SK-N-SH (cell line): ENCODE measurements at regions not wholly inside any gene's neighbourhood (a gene's known extent, or its start where the extent isn't known, plus 50 kb on each side); places are given as distances from the start of the nearest gene placed in this dataset.

Experiments
- CTCF ChIA-PET: fragments of 300-600, 350-600 bp; formaldehyde crosslinking; extraction: SDS; loops from one replicate; lab custom pipeline; 2021; lab: Yijun Ruan, JAX
- POLR2A ChIA-PET: fragments of 350-600 bp; sonication (Branson Sonifier 250); formaldehyde crosslinking; extraction: SDS; loops from one replicate; lab custom pipeline; 2020; ENCODE audit warnings: antibody characterized with exemption, inconsistent platforms; lab: Yijun Ruan, JAX
- DNase-seq: peaks from one replicate; pipeline ENCODE4 v3.0.0; 2012
- H2AFZ ChIP-seq: fragments of 200-600 bp; sonication (generic); 2 replicates; pipeline ENCODE4 v1.8.1; 2016; ENCODE audit warnings: antibody characterized with exemption, mild to moderate bottlenecking, low read depth
- H3F3A ChIP-seq: fragments of 200-600 bp; sonication (generic); replicated peaks from 2 replicates; pipeline ENCODE3; 2016; ENCODE audit warnings: antibody characterized with exemption, mild to moderate bottlenecking; ENCODE audit not compliant: insufficient read depth
- H3K27ac ChIP-seq, 2 experiments: fragments of 200-500 bp in 1 of 2; fragments of 200-600 bp in 1 of 2; sonication (Bioruptor generic) in 1 of 2; sonication (generic), shearing (Covaris generic) in 1 of 2; 2 replicates each; pipeline versions ENCODE4 v1.5.1 to v1.6.1; 2014 to 2016; ENCODE audit warnings: low read depth in 2 of 2, inconsistent platforms in 1 of 2, low read length in 1 of 2, mild to moderate bottlenecking in 1 of 2, mixed read lengths in 1 of 2
- H3K27me3 ChIP-seq: fragments of 200-600 bp; sonication (generic), shearing (Covaris generic); 2 replicates; pipeline ENCODE4 v1.6.1; 2016; ENCODE audit warnings: mixed run types; ENCODE audit not compliant: insufficient read depth
- H3K36me3 ChIP-seq, 2 experiments: fragments of 200-500 bp in 1 of 2; fragments of 200-600 bp in 1 of 2; sonication (Bioruptor generic) in 1 of 2; sonication (generic) in 1 of 2; replicated peaks in 1 of 2; 2 replicates each; pipeline versions ENCODE3 to v1.5.1; 2014 to 2016; ENCODE audit warnings: low read length in 1 of 2, mild to moderate bottlenecking in 1 of 2; ENCODE audit not compliant: insufficient read depth in 2 of 2, control insufficient read depth in 1 of 2
- H3K4me1 ChIP-seq, 2 experiments: fragments of 200-500 bp in 1 of 2; fragments of 200-600 bp in 1 of 2; sonication (Bioruptor generic) in 1 of 2; sonication (generic), shearing (Covaris generic) in 1 of 2; 2 replicates each; pipeline versions ENCODE4 v1.5.1 to v1.6.1; 2014 to 2016; ENCODE audit warnings: low read depth in 1 of 2, low read length in 1 of 2, mixed run types in 1 of 2; ENCODE audit not compliant: insufficient read depth in 2 of 2, control insufficient read depth in 1 of 2
- H3K4me2 ChIP-seq: fragments of 200-600 bp; sonication (generic), shearing (Covaris generic); 2 replicates; pipeline ENCODE4 v1.6.1; 2017; ENCODE audit warnings: mixed run types
- H3K4me3 ChIP-seq, 2 experiments: fragments of 200-500 bp in 1 of 2; fragments of 200-600 bp in 1 of 2; sonication (Bioruptor generic) in 1 of 2; sonication (generic), shearing (Covaris generic) in 1 of 2; 2 replicates each; pipeline versions ENCODE4 v1.5.1 to v1.8.1; 2014 to 2016; ENCODE audit warnings: low read depth in 2 of 2, inconsistent platforms in 1 of 2, low read length in 1 of 2, mild to moderate bottlenecking in 1 of 2, mixed read lengths in 1 of 2, moderate library complexity in 1 of 2
- H3K79me2 ChIP-seq: fragments of 200-600 bp; sonication (generic); 2 replicates; pipeline ENCODE4 v1.8.1; 2017; ENCODE audit warnings: mild to moderate bottlenecking; ENCODE audit not compliant: insufficient read depth
- H3K9ac ChIP-seq: fragments of 200-600 bp; sonication (generic); 2 replicates; pipeline ENCODE4 v1.6.1; 2017; ENCODE audit warnings: mixed run types
- H3K9me2 ChIP-seq: fragments of 200-600 bp; sonication (generic); 2 replicates; pipeline ENCODE4 v1.6.1; 2017; ENCODE audit warnings: mixed run types
- H3K9me3 ChIP-seq: fragments of 200-600 bp; sonication (generic); 2 replicates; pipeline ENCODE4 v1.6.1; 2017; ENCODE audit warnings: mixed run types, mild to moderate bottlenecking, moderate library complexity
- H4K20me1 ChIP-seq: fragments of 200-600 bp; sonication (generic); 2 replicates; pipeline ENCODE4 v1.6.1; 2017; ENCODE audit warnings: mild to moderate bottlenecking, mixed run types; ENCODE audit not compliant: insufficient read depth
- CHD2 ChIP-seq: fragments of 150-350 bp; IDR thresholded peaks from 2 replicates; pipeline ENCODE4 v1.6.1; 2018; ENCODE audit warnings: low read length; ENCODE audit not compliant: partially characterized antibody
- ELF1 ChIP-seq: IDR thresholded peaks from 2 replicates; pipeline ENCODE4 v1.4.0; 2012
- EP300 ChIP-seq, 2 experiments: IDR thresholded peaks; 2 replicates each; pipeline versions ENCODE4 v1.4.0 to v1.6.1; 2012; ENCODE audit warnings: borderline replicate concordance in 1 of 2, low read depth in 1 of 2, low read length in 1 of 2
- EZH2phosphoT487 ChIP-seq: fragments of 200-600 bp; sonication (generic); IDR thresholded peaks from 2 replicates; pipeline ENCODE4 v1.6.1; 2017; ENCODE audit warnings: low read depth, mixed run types, mild to moderate bottlenecking, antibody characterized with exemption, moderate library complexity, borderline replicate concordance
- GABPA ChIP-seq: IDR thresholded peaks from 2 replicates; pipeline ENCODE4 v1.4.0; 2012; ENCODE audit warnings: low read depth, mild to moderate bottlenecking
- GATA2 ChIP-seq: sonication (generic); formaldehyde crosslinking; IDR thresholded peaks from 2 replicates; pipeline ENCODE4 v1.5.0; 2020; ENCODE audit warnings: mild to moderate bottlenecking, missing genetic modification reagents
- MEF2A ChIP-seq: IDR thresholded peaks from 2 replicates; pipeline ENCODE4 v1.4.0; 2012; ENCODE audit warnings: low read depth, borderline replicate concordance
- MXI1 ChIP-seq: IDR thresholded peaks from 2 replicates; pipeline ENCODE4 v1.6.1; 2012; ENCODE audit warnings: mild to moderate bottlenecking, low read depth, low read length, improper control_type of control experiment
- POLR2AphosphoS5 ChIP-seq: IDR thresholded peaks from 2 replicates; pipeline ENCODE4 v1.6.1; 2012; ENCODE audit warnings: low read depth, low read length
- RFX5 ChIP-seq: IDR thresholded peaks from 2 replicates; pipeline ENCODE4 v1.6.1; 2012; ENCODE audit warnings: mild to moderate bottlenecking, improper control_type of control experiment, low read length
- RXRA ChIP-seq: IDR thresholded peaks from 2 replicates; pipeline ENCODE4 v1.4.0; 2012; ENCODE audit warnings: low read depth, mild to moderate bottlenecking, borderline replicate concordance
- SMC3 ChIP-seq: IDR thresholded peaks from 2 replicates; pipeline ENCODE4 v1.6.1; 2012; ENCODE audit warnings: low read depth, low read length, improper control_type of control experiment
- TAF1 ChIP-seq: IDR thresholded peaks from 2 replicates; pipeline ENCODE4 v1.6.1; 2012; ENCODE audit warnings: low read depth, mild to moderate bottlenecking, low read length, moderate library complexity, borderline replicate concordance
- TEAD4 ChIP-seq: IDR thresholded peaks from 2 replicates; pipeline ENCODE4 v1.4.0; 2012; ENCODE audit warnings: mild to moderate bottlenecking, borderline replicate concordance; ENCODE audit not compliant: insufficient read depth
- YY1 ChIP-seq: IDR thresholded peaks from 2 replicates; pipeline ENCODE4 v1.4.0; 2012; ENCODE audit warnings: low read depth, mild to moderate bottlenecking
- WGBS: methylation state at CpG from one replicate; pipeline ENCODE4 v1.1.6; 2017; ENCODE audit warnings: low lambda C conversion rate; 5-methylcytosine and 5-hydroxymethylcytosine counted together
- TF ChIP-seq, protein P1 (sequence below): IDR thresholded peaks from 2 replicates; pipeline ENCODE4 v1.4.0; 2012; ENCODE audit warnings: low read depth
- TF ChIP-seq, protein P2 (sequence below): fragments of 150-350 bp; IDR thresholded peaks from 2 replicates; pipeline ENCODE4 v1.6.1; 2016; ENCODE audit warnings: mild to moderate bottlenecking, low read depth, low read length
- TF ChIP-seq, protein P3 (sequence below): IDR thresholded peaks from 2 replicates; pipeline ENCODE4; 2012
- TF ChIP-seq, protein P4 (sequence below): fragments of 150-350 bp; IDR thresholded peaks from 2 replicates; pipeline ENCODE4 v1.6.1; 2017; ENCODE audit warnings: antibody characterized with exemption, low read length, low read depth, borderline replicate concordance
- TF ChIP-seq, protein P5 (sequence below): IDR thresholded peaks from 2 replicates; pipeline ENCODE4 v1.6.1; 2012; ENCODE audit warnings: mild to moderate bottlenecking, low read depth, low read length, moderate library complexity

DNA sequence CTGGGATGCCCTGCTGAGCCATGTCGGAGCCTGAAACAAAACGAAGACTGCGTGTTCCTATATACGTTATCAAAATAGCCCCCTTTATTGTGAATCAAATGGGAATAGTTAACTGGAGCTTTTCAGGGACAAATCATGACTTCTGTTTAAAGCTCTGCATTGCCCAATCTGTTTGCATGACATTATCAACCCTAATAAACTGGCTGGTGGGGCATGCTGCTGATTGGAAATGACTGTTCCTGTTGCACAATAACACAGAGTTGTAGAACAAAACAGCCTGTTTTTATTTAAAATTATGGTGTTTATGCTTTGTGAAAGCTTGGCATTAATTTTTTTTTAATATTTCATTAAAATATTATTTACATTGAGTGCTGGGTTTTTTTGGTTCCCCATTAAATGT is 215.5 kb downstream of the TMEM167A start:
- Histone ChIP-seq H3K27ac (no peak overlapping the region), H3K9me2 (no peaks in the 10 kb centered on the region), H3K27me3 (no peaks in the 10 kb centered on the region), H3K4me1 (peaks cover 0 to 2% of the 10 kb centered on the region in 2 experiments; a peak in 1 of 4 replicates), H3F3A (no peaks in the 10 kb centered on the region), H3K79me2 (no peaks in the 10 kb centered on the region), H3K4me3 (no peak overlapping the region), H3K4me2 (no peak overlapping the region), H4K20me1 (no peaks in the 10 kb centered on the region), H3K36me3 (no peaks in the 10 kb centered on the region), H3K9me3 (no peaks in the 10 kb centered on the region), H3K9ac (no peak overlapping the region), H2AFZ (no peak overlapping the region)
- CTCF ChIA-PET, result interaction anchor here (1.0 to 1.1 kb wide), 2 partner anchors 50 to 612 kb away, joined by 3 read pairs; no protein-coding TSS in a partner anchor
- no peak for TF ChIP-seq TEAD4
- TF ChIP-seq MXI1, result no peak
- TF ChIP-seq RFX5, result no peak
- TF ChIP-seq, protein P1, sequence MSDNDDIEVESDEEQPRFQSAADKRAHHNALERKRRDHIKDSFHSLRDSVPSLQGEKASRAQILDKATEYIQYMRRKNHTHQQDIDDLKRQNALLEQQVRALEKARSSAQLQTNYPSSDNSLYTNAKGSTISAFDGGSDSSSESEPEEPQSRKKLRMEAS, result no peak
- no peak for TF ChIP-seq POLR2AphosphoS5
- TF ChIP-seq EZH2phosphoT487, result no peak
- TF ChIP-seq SMC3, result no peak
- no peak for TF ChIP-seq GATA2
- TF ChIP-seq, protein P2, sequence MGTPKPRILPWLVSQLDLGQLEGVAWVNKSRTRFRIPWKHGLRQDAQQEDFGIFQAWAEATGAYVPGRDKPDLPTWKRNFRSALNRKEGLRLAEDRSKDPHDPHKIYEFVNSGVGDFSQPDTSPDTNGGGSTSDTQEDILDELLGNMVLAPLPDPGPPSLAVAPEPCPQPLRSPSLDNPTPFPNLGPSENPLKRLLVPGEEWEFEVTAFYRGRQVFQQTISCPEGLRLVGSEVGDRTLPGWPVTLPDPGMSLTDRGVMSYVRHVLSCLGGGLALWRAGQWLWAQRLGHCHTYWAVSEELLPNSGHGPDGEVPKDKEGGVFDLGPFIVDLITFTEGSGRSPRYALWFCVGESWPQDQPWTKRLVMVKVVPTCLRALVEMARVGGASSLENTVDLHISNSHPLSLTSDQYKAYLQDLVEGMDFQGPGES, result no peak
- no peak for TF ChIP-seq TAF1
- no peak for TF ChIP-seq GABPA
- no peak for TF ChIP-seq ELF1
- no peak for TF ChIP-seq RXRA
- TF ChIP-seq, protein P3, sequence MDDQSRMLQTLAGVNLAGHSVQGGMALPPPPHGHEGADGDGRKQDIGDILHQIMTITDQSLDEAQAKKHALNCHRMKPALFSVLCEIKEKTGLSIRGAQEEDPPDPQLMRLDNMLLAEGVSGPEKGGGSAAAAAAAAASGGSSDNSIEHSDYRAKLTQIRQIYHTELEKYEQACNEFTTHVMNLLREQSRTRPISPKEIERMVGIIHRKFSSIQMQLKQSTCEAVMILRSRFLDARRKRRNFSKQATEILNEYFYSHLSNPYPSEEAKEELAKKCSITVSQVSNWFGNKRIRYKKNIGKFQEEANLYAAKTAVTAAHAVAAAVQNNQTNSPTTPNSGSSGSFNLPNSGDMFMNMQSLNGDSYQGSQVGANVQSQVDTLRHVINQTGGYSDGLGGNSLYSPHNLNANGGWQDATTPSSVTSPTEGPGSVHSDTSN, result no peak
- TF ChIP-seq, protein P4, sequence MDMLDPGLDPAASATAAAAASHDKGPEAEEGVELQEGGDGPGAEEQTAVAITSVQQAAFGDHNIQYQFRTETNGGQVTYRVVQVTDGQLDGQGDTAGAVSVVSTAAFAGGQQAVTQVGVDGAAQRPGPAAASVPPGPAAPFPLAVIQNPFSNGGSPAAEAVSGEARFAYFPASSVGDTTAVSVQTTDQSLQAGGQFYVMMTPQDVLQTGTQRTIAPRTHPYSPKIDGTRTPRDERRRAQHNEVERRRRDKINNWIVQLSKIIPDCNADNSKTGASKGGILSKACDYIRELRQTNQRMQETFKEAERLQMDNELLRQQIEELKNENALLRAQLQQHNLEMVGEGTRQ, result no peak
- no peak for TF ChIP-seq EP300 (IDR thresholded peaks at IDR 0.05; ENCODE audit: borderline replicate concordance in 1 of 2, low read depth in 1 of 2, low read length in 1 of 2)
- TF ChIP-seq, protein P5, sequence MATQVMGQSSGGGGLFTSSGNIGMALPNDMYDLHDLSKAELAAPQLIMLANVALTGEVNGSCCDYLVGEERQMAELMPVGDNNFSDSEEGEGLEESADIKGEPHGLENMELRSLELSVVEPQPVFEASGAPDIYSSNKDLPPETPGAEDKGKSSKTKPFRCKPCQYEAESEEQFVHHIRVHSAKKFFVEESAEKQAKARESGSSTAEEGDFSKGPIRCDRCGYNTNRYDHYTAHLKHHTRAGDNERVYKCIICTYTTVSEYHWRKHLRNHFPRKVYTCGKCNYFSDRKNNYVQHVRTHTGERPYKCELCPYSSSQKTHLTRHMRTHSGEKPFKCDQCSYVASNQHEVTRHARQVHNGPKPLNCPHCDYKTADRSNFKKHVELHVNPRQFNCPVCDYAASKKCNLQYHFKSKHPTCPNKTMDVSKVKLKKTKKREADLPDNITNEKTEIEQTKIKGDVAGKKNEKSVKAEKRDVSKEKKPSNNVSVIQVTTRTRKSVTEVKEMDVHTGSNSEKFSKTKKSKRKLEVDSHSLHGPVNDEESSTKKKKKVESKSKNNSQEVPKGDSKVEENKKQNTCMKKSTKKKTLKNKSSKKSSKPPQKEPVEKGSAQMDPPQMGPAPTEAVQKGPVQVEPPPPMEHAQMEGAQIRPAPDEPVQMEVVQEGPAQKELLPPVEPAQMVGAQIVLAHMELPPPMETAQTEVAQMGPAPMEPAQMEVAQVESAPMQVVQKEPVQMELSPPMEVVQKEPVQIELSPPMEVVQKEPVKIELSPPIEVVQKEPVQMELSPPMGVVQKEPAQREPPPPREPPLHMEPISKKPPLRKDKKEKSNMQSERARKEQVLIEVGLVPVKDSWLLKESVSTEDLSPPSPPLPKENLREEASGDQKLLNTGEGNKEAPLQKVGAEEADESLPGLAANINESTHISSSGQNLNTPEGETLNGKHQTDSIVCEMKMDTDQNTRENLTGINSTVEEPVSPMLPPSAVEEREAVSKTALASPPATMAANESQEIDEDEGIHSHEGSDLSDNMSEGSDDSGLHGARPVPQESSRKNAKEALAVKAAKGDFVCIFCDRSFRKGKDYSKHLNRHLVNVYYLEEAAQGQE, result no peak
- no peak for TF ChIP-seq YY1
- no peak for TF ChIP-seq MEF2A
- TF ChIP-seq CHD2, result no peak
- POLR2A ChIA-PET, result no interaction called here
- WGBS, result 91% methylated on average over 4 of the region's 4 CpGs
- no peak for DNase-seq
